ENCODE measurements at regions not wholly inside any gene's neighbourhood (a gene's known extent, or its start where the extent isn't known, plus 50 kb on each side); places are given as distances from the start of the nearest gene placed in this dataset.

DNA sequence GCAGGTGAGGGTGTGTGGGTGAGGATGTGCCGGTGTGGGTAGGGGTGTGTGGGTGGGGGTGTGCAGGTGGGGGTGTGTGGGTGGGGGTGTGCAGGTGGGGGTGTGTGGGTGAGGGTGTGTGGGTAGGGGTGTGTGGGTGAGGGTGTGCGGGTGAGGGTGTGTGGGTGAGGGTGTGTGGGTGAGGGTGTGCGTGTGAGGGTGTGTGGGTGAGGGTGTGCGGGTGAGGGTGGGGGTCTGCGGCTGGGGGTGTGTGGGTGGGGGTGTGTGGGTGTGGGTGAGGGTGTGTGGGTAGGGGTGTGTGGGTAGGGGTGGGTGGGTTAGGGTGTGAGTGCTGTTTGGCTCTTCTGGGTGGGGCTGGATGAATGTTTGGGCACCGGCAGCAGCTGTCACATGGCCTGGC is 241.4 kb upstream of the POTED start:
- TF ChIP-seq, protein P1, sequence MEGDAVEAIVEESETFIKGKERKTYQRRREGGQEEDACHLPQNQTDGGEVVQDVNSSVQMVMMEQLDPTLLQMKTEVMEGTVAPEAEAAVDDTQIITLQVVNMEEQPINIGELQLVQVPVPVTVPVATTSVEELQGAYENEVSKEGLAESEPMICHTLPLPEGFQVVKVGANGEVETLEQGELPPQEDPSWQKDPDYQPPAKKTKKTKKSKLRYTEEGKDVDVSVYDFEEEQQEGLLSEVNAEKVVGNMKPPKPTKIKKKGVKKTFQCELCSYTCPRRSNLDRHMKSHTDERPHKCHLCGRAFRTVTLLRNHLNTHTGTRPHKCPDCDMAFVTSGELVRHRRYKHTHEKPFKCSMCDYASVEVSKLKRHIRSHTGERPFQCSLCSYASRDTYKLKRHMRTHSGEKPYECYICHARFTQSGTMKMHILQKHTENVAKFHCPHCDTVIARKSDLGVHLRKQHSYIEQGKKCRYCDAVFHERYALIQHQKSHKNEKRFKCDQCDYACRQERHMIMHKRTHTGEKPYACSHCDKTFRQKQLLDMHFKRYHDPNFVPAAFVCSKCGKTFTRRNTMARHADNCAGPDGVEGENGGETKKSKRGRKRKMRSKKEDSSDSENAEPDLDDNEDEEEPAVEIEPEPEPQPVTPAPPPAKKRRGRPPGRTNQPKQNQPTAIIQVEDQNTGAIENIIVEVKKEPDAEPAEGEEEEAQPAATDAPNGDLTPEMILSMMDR (conservative IDR thresholded peaks at IDR 0.05; ENCODE audit: low read depth, low read length): no peak
- TF ChIP-seq RAD21 (IDR thresholded peaks at IDR 0.05; ENCODE audit: low read length) (no peak), POLR2A (IDR thresholded peaks at IDR 0.05; ENCODE audit: low read depth, low read length) (no peak), MAZ (IDR thresholded peaks at IDR 0.05; ENCODE audit: borderline replicate concordance, low read depth, low read length) (no peak), RCOR1 (IDR thresholded peaks at IDR 0.05; ENCODE audit: insufficient replicate concordance, low read length) (no peak), RFX5 (IDR thresholded peaks at IDR 0.05; ENCODE audit: low read depth, low read length) (no peak)

Data from IMR-90 (cell line).